Lower lobe of right lung (tissue), 2 donors: ENCODE measurements at regions not wholly inside any gene's neighbourhood (a gene's known extent, or its start where the extent isn't known, plus 50 kb on each side); places are given as distances from the start of the nearest gene placed in this dataset.
"Not testable (repeated sequence)": the region's sequence is repeated elsewhere in the genome, so short reads cannot be mapped to it uniquely, and the experiment has no call there.

Experiments used
- ATAC-seq, 2 donors: fragments of 200-7000 bp; cut with Tn5 transposase; one replicate each; pipeline ENCODE4 v1.9.1; 2020 to 2022; ENCODE audit warnings: mild to moderate bottlenecking in 2 of 2, moderate library complexity in 2 of 2
- DNase-seq: peaks from one replicate; pipeline ENCODE4 v3.0.0-alpha.2; 2020
- H3K27ac ChIP-seq: fragments of 200-600 bp; one replicate; pipeline ENCODE4 v1.8.0; 2022
- H3K27me3 ChIP-seq: fragments of 200-600 bp; one replicate; pipeline ENCODE4 v1.8.0; 2022; ENCODE audit warnings: low read depth
- H3K36me3 ChIP-seq: fragments of 200-600 bp; one replicate; pipeline ENCODE4 v1.8.0; 2022; ENCODE audit warnings: mild to moderate bottlenecking
- H3K4me1 ChIP-seq: fragments of 200-600 bp; one replicate; pipeline ENCODE4 v1.8.0; 2022
- H3K4me3 ChIP-seq: fragments of 200-600 bp; one replicate; pipeline ENCODE4 v1.8.0; 2022; ENCODE audit warnings: mild to moderate bottlenecking
- H3K9me3 ChIP-seq: fragments of 200-600 bp; one replicate; pipeline ENCODE4 v1.8.0; 2022
- intact Hi-C: fragments of 100-400 bp; cut with DNase I; formaldehyde crosslinking; loops from one replicate; pipeline ENCODE4 v1.11.0; 2022
- TF ChIP-seq, protein P1 (sequence below): fragments of 200-600 bp; IDR thresholded peaks from one replicate; pipeline ENCODE4 v1.8.0; 2022; ENCODE audit warnings: antibody characterized with exemption, mild to moderate bottlenecking
- donor health status: DM: no; HTN: yes; CAD: no; lungs with severe emphysema.

DNA sequence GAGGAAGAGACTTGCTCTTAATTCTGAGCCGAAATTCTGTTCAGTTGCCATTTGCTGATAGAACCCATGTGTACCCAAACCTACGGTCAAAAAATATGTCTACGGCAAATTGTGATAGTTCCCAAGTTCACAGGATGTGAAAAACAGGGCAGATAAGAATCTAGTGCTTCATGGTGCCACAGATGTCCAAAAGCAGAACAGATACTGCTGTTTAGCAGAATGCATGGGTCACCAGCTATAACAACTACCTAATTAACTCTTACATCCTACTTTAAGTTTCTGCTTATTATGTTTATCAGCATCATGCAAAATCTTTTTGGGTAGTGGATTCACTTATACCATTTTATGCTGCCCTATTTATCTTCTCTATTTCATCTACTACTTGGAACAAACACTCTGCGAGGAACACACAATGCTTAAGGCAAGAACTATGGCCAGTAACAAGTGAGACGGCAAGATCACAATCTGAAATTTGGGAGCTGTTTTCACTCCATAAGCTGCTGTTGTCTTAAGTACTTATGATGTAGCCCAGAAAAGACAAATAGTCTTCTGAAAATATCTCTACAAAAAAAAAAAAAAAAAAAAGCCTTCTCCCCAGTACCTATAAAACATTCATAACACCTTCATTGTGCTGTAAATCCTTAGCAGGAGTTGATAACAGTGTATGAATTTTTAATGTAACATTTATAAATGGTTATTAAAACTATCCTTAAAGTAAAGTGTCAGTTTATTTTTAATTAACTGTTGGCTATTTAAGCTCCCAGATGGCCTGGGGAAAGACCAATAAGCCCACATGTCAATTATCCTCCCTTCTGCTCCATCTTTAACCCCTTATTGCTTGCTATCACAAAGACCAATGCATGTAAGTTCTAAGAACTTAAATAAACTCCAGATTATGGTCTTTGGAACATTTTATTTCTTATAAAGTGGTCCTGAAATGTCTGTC is 232.3 kb downstream of the TLR4 start:
- no peaks in the 10 kb centered on the region for H3K4me1 ChIP-seq
- no peaks in the 10 kb centered on the region for H3K27me3 ChIP-seq
- no peak for DNase-seq
- TF ChIP-seq, protein P1, sequence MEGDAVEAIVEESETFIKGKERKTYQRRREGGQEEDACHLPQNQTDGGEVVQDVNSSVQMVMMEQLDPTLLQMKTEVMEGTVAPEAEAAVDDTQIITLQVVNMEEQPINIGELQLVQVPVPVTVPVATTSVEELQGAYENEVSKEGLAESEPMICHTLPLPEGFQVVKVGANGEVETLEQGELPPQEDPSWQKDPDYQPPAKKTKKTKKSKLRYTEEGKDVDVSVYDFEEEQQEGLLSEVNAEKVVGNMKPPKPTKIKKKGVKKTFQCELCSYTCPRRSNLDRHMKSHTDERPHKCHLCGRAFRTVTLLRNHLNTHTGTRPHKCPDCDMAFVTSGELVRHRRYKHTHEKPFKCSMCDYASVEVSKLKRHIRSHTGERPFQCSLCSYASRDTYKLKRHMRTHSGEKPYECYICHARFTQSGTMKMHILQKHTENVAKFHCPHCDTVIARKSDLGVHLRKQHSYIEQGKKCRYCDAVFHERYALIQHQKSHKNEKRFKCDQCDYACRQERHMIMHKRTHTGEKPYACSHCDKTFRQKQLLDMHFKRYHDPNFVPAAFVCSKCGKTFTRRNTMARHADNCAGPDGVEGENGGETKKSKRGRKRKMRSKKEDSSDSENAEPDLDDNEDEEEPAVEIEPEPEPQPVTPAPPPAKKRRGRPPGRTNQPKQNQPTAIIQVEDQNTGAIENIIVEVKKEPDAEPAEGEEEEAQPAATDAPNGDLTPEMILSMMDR = no peak
- H3K4me3 ChIP-seq = no peak overlapping the region
- intact Hi-C loops = no loop called here
- no peak overlapping the region for H3K27ac ChIP-seq
- H3K36me3 ChIP-seq = no peaks in the 10 kb centered on the region
- no peaks in the 10 kb centered on the region for H3K9me3 ChIP-seq
- no peak for ATAC-seq

DNA sequence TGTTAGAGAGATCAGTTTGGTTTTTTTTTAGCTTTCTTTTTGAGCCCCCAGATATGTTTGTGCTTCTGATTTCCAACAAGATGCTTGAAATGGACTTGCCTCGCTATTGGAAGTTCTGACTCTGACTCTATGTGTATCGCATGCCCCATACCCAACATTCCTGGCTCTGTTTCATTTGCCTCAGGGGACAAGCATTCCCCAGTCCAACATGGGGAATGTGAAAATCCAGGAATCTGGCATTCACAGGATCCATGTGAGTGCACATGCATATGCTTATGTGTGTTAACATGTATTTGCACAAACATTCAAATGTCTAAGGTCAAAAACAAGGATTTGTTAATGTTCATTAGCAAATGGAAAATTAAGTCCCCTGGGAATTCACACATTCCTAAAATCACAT is 233.9 kb downstream of the TLR4 start:
- no peak for ATAC-seq
- TF ChIP-seq, protein P1 = no peak
- DNase-seq = no peak
- Histone ChIP-seq H3K4me1 (no peaks in the 10 kb centered on the region), H3K9me3 (no peaks in the 10 kb centered on the region), H3K4me3 (no peak overlapping the region), H3K27me3 (no peaks in the 10 kb centered on the region), H3K27ac (no peak overlapping the region), H3K36me3 (no peaks in the 10 kb centered on the region)
- intact Hi-C loops = no loop called here

DNA sequence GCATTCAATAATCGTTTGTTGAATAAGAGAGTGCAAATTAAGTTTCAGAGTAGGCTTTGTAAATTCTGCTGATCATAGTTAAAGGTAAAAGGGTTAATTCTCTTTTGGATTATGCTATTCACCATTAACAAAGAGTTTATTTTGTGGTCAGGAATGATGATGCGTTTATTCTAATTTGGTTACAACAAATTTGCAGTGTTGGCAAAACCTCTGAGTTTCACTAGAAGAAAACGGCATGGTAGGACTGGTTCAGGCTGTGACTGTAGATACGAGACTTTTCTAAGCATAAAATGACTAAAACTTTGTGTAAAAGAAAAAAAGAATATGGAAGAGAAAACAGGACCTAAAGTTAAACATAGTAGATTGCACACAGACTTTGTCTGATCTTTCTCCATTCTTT is 234.7 kb downstream of the TLR4 start:
- ATAC-seq = no peak
- intact Hi-C loops = no loop called here
- Histone ChIP-seq H3K9me3 (no peaks in the 10 kb centered on the region), H3K4me3 (no peak overlapping the region), H3K27me3 (no peaks in the 10 kb centered on the region), H3K27ac (no peak overlapping the region), H3K4me1 (no peaks in the 10 kb centered on the region), H3K36me3 (no peaks in the 10 kb centered on the region)
- DNase-seq = no peak
- TF ChIP-seq, protein P1 = no peak

DNA sequence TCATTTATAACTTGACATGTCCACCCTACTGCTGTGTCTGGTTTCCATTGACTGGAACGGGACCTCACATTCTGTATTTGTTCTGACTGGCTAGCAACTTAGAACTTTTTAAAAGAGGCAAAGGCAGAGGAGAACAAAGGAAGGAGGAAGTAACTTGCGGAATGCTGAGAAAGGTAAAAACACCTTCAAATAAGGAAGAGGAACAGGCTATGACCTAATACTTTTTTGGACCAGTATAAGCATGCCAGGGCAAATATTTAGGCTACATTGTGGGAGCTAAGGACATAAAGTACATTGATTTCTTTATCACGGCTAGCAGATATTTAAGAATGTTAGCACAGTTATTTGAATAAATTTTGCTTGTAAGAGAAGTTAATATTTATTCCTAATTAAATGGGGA is 240.5 kb downstream of the TLR4 start:
- ATAC-seq, DNase-seq, intact Hi-C loops, H3K27ac ChIP-seq, H3K9me3 ChIP-seq, H3K27me3 ChIP-seq, H3K4me1 ChIP-seq, H3K4me3 ChIP-seq, H3K36me3 ChIP-seq: not testable (repeated sequence)

DNA sequence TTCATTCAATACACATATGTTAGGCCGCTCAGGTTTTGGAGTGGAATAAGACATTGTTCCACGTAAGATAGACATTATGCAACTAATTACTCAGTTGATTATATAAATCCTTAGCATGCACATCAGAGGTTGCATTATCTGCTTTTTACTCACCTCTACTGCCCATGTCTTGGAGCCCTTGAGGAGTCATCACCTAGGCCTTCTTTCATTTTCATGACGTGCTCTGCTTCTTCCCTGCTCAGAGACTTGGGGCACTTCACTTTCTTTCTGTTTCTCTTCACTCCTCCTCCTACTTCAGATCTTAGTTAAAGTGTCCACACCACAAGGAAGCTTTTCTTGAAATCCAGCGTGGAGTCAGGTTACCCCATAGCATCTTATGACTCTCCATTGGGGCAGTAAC is 241.1 kb downstream of the TLR4 start:
- intact Hi-C loops = no loop called here
- H3K36me3 ChIP-seq = no peaks in the 10 kb centered on the region
- ATAC-seq (no peak), DNase-seq (no peak)
- no peak overlapping the region for H3K27ac ChIP-seq
- no peak overlapping the region for H3K4me3 ChIP-seq
- no peaks in the 10 kb centered on the region for H3K9me3 ChIP-seq
- no peaks in the 10 kb centered on the region for H3K4me1 ChIP-seq
- no peaks in the 10 kb centered on the region for H3K27me3 ChIP-seq
- TF ChIP-seq, protein P1 = no peak

DNA sequence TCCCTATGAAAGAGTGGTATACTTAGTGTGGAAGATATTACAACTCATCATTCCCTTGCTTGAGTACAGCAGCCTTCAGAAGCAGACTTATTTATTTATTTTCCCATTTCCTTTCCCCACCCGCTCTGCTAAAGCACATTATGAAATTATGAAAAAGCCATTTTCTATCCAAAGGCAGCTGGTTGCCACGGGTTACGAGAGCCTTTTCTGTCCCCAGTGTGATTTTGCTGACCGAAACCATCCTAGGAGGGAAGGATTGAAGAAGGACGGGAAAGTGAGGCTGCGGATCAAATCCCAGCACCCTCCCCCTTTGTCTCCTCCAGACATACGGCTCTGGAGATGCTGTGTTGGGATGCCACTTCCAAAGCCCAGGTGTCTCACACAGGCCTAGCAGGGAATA is 246.9 kb downstream of the TLR4 start:
- H3K36me3 ChIP-seq = no peaks in the 10 kb centered on the region
- no peaks in the 10 kb centered on the region for H3K9me3 ChIP-seq
- no peaks in the 10 kb centered on the region for H3K27me3 ChIP-seq
- ATAC-seq = no peak
- TF ChIP-seq, protein P1 = no peak
- no peak overlapping the region for H3K27ac ChIP-seq
- intact Hi-C loops = no loop called here
- no peak overlapping the region for H3K4me3 ChIP-seq
- DNase-seq = no peak
- no peaks in the 10 kb centered on the region for H3K4me1 ChIP-seq
